Tongue (tissue), 1 donor: ENCODE measurements at regions not wholly inside any gene's neighbourhood (a gene's known extent, or its start where the extent isn't known, plus 50 kb on each side); places are given as distances from the start of the nearest gene placed in this dataset.
"Not testable (repeated sequence)": the region's sequence is repeated elsewhere in the genome, so short reads cannot be mapped to it uniquely, and the experiment has no call there.

Source experiments
- DNase-seq: peaks from one replicate; pipeline ENCODE4 v3.0.0-alpha.2; 2015

DNA sequence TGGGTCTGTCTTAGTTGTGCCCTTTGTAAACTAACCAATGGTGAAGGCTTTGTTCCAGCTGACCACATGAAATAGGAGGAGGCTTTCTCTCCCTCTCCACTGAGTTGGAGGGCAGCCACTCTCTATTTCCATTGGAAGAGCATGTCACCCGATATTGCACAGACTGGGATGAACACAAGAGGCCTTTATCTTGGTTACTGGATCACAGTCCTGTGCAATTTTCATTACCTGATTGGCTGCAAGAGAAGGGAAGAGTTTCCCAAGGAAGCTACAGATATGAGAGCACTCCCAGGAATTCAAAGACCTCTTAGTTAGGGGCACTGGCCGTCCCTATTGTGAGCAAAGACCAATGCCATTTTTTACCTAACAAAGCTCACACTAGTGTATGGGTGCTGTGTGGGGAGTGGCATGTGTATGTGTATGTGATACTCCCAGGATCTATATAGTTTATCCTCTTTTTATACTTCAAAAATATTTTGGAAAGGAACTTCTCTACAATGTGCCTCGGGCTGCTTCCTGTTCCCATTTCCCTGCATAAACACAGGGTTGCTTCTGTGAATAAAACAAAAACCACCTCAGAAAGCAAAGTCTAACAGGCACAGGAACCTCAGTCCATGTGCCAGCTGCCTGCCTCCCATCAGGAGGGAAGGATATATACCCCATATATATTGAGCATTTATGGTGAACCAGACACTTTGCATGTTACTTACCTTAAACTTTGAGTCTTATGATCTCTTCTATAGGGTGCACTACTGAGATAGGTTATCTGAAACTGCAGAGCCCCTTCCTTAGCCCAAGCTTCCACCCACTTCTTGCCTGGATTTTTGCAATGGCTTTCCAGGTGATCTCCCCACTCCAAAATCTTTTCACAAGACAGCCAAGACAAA is 126.5 kb downstream of the RASSF10 start:
- DNase-seq, result peak; percentile 65

DNA sequence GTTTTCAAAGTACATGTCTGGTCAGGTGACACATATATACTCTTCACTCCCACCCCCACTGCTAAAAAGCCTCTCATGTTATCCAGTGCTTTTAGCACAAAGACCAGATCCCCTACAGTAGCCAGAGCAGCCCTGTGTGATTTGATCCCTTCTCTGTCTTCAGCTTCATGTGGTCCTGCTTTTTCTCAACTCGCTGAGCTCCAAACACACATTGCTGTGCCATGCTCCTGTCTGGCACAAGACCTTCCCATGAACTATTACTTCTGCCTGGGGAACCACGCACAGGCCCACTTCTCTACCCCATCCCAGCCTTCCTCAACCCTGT is 127.1 kb downstream of the RASSF10 start:
- no peak for DNase-seq

DNA sequence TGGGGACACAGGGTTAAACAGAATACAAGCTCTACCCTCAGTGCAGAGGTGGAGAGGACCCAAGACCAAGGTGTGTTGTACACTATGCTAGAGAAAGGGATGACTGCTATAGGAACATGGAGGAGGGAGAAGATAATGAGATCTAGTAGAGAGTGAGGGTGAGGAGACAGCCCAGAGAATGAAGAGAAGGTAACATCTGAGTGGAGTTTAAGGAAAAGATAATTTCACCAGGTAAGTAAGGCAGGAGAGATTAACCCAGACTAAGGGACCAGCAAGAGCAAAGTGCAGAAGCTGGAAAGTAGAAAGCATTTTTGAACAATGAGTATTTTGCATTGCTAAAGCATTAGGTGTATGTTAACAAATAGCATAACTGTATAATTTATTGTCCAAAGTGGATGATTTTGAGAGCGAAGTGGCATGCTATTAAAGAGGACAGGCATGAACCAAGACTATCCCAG is 128.8 kb downstream of the RASSF10 start:
- no peak for DNase-seq

DNA sequence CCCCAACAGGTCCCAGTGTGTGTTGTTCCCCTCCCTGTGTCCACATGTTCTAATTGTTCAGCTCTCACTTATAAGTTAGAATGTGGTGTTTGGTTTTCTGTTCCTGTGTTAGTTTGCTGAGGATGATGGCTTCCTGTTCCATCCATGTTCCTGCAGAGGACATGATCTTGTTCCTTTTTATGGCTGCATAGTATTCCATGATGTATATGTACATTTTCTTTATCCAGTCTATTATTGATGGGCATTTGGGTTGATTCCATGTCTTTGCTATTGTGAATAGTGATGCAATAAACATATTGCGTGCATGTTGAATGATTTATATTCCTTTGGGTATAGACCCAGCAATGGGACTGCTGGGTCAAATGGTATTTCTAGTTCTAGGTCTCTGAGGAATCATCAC is 130.0 kb downstream of the RASSF10 start:
- DNase-seq, result not testable (repeated sequence)

DNA sequence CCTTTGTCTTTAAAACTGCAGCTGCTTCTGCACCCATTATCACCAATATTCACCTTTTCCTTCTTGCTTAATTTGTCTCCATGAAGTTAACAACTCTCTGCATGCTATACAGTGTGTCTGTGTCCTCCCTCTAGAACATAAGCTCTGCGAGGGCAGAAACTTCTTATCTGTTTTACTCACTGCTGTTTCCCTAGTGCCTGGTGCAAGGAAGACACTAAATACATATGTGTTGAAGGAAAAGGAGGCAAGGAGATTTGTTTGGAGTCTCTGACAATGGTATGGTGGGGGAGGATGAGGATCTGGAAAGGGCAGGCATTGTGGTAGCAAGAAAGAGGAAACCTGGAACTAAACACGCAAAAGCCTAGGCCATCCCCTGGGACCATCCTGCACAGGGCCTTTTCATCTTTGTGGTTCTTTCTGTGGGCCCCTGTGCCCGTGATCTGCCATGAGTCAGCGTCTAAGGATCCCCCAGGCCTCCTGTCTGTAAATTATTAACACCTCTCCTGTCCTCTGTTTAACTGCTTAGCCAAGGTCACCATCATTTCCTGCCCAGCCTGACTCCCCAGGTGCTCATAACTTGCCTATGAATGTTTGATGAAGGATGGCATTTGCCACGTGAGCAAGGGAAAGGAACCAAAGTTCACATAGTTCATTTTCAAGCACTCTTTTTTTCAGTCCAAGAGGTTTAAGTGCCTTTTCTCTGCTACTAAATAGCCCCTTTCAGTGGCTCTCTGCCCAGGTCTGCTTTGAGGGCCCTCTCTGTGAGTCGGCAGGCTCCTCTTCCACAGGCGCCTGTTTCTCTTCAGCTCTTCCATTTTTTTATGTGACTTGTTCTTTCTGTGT is 131.1 kb downstream of the RASSF10 start:
- DNase-seq, result no peak

DNA sequence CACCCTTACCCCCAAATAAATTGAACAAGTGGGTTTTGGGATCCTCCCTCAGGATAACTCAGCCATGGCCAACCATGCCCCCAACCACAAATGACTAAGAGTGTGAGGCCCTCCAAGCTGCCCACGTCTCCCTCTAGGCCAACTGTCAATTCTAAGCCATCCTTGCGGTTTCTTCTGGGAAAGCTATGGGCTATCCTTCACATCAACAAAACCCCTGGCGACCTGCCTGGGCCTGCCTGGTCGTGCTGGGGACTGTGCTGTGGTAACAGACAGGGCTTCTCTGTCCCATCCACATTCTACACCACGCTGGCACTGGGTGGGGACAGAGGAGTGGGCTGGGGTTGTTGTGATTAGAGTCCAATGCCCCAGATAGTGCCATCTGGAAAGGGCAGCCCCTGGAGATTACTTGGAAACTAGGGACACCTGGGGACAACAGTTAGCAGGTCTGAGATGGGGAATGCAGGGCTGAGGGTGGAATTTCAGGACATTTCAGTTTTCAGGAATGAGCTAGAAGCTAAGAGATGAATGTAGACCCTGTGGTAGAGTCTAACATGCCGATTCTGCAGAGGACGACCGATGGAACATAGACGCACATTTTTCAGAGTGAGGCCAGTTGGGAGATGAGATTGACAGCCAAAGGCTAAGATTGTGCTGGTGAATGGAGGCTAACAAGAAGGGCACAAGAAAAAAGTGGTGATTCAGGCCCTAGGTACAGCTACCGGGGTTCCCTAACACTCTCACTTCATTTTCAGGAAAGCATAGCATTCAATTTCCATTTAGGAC is 131.9 kb downstream of the RASSF10 start:
- DNase-seq, result no peak

DNA sequence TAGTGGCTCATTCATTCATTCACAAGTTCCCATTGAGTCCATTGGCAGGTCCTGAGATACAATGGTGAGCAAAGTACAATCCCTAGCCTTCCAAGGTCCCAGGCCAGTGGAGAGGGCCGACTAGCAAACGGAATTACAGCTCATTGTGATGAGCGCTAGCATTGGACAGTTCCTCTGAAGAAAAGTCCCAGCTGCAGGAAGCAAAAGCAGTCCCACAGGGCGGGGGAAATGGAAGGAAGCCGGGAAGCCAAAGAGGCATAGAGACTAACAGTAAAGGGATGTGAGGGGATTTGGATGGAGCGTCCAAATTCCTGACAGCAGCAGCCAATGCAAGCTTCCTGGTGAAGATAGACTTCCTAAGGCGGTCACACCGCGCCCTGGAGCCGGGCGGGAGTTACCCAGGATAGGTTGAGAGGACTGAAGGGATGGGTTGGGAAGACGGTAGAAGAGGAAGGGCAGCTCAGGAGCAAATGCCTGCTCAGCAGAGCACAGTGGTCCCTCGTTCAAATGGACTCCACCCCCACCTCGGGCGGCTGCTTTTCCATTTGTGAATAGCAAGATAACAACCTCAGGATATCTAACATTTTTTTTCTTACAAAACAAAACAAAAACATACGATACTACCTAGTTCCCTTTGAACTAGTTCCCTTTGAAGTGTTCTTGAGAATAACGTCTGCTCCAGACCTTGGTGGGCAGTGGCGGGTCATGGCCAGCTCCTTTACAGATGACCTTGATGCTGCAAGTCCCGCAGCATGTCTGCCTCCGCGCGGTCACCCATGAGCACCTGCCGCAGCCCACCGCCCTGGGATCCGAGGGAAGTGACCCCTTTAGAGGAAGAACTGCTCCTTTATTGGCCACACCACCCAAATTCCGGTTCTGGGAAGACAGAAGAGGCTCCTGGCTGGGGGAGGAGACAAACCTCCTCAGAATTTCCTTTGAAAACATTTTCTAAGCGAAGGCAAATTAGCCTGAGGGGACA is 132.9 kb downstream of the RASSF10 start:
- DNase-seq, result no peak

DNA sequence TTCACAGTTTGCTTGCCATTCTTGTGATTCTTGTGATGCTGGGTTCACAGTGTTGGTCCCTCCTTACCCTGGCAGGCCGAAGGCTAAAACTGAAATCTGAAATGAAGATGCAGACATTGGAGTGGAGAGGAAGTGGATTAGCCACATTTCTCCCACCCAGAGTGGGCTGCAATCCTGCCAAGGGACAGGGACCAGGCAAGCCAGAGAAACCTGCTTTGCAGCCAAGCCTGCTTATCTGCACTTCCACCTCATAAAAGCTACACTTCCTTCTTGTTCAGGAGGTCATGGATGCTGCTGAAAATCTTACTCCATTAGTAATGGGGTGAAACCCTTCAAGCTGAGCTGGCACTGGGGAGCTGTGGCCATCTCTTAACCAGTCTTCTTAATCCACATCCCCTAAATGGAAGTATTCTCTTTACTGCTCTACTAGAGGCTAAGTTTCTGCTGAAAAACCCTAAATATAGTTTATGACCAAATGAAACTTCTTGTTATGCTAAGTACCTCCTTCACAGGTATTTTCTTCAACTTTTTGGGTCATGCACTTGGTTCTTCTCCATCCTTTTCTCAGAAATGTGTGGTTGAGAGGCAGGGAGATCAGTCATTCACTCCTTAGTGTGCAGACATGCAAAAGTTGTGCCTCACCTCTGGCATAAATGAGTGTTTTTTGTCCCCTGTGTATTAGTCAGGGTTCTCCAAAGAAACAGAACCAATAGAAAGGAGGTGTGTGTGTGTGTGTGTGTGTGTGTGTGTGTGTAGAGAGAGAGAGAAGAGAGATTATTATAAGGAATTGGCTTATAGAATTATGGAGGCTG is 133.9 kb upstream of the BMAL1 start:
- DNase-seq, result no peak

DNA sequence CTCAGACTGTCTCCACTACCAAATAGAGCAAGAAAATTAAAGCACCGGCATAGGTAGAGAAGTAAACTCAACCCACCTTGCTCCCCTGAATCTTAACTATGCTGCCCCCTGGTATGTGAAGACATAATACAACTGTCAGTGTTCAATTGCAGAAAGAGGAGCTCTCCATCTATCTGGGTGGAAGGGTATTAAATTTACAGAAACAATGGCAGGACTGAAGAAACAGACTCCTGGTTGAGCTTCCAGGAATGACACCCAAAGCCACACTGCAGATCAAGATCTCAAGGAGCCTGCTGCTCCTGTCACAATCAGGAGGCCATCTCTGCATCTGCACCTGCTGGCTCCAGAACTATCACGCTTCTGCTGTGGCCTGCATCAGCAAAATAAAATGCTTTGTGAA is 132.1 kb upstream of the BMAL1 start:
- DNase-seq, result no peak

DNA sequence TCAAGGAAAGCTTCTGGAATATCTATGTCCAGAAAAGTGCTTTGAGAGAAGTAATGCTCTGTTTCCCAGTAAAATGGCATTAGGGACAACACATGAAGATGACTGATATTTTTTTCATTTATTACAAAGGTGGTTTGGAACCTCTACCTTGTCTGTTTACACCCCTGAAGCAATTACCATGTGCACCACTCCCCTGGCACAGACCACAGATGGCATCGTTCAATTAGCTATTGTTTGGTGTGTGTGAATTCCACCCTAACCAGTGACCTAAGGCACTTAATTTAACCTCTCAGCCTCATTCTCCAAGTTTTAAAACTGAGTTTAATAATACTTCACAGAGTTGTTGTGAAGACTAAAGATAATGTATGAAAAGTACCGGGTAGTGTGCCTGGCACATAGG is 127.6 kb upstream of the BMAL1 start:
- DNase-seq, result no peak

DNA sequence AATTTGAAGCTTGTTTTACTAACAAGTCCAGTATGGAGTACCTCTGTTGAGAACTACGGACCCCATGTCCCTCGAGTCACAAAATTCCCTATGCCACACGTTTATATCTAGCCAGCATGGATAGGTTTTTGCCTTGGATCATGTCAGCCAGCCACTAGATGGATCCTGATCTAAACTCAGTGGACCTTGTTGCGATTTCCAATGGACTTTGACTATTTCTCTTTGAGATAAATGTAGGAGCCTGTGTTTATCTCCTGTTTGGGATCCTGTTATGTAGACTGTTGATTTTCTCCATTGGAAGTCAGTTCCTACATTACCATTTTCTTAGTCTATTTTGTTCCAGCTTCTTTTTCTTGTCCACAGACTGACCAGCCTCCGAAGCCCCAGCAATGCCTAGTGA is 127.1 kb upstream of the BMAL1 start:
- no peak for DNase-seq

DNA sequence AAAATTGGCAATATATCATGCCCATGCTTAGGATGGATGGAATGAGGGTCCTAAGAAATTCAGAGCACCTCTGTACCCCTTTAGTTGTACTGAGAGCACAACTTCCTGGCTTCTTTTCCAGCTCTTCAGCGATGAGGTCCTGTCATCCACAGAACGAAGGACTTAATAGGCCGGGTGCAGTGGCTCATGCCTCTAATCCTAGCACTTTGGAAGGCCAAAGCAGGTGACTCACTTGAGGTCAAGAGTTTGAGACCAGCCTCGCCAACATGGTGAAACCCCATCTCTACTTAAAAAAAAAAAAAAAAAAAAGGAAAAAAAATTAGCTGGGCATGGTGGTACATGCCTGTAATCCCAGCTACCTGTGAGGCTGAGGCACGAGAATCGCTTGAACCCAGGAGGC is 125.3 kb upstream of the BMAL1 start:
- no peak for DNase-seq

DNA sequence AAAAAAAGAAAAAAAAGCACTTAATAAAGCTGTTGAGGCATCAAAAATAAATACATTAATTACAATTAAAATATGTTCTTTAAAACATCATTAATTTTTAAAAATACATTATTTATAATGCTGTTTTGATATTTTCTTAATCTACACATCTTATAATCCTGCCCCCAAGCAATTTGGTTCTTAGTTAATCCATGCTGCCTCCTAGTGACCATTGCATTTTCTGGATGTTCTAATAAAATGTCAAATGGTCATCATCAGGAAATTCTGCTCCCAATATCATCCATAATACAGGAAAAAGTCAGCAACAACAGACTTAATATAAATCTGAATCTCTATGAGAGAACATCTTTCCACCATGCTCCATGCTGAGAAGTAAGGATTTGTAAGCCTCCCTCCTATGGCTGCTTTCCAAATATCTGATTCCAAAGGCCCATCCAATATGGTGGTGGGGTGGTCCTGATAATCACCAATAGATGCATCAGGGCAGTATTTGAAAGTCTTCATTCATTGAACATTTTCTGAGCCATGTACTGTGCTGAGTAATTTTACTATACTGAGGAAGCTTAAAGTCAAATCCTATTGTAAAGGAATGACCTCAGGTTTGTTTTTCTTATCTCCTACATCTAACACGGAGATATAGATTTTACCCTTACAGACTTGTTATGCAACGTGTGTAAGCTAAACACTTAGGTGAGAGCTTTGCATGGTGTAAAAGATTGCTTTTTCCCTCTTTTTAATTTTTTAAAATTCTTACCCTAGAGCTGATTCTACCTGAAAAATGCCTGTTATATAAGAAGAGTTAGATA is 124.7 kb upstream of the BMAL1 start:
- no peak for DNase-seq

DNA sequence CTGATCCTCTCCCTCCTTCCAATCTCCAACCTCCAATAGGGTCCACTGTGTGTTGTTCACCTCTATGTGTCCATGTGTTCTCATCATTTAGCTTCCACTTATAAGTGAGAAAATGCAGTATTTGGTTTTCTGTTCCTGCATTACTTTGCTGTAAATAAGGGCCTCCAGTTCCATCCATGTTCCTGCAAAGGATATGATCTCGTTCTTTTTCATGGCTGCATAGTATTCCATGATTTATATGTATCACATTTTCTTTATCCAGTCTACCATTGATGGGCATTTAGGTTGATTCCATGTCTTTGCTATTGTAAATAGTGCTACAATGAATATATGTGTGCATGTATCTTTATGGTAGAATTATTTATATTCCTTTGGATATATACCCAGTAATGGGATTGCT is 123.2 kb upstream of the BMAL1 start:
- not testable (repeated sequence) for DNase-seq

DNA sequence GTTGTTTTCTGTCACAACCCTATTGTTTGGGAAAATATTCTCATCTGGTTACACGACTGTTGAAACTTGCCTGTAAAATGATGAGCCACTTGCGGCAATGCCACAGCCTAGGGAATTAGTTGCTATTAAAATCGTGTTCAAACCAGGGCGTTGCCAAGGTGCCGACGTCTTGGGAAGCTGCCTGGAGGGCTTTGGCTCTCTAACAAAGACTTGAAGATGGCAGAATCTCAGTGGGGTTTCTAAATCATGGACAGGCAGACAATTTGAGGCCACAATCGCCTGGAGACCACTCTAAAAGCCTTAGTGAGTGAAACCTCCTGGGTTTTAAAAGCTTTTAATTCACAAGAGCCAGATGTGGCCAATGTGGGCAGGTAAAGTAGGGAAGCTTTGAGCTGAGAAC is 117.2 kb upstream of the BMAL1 start:
- peak; percentile 54 for DNase-seq

DNA sequence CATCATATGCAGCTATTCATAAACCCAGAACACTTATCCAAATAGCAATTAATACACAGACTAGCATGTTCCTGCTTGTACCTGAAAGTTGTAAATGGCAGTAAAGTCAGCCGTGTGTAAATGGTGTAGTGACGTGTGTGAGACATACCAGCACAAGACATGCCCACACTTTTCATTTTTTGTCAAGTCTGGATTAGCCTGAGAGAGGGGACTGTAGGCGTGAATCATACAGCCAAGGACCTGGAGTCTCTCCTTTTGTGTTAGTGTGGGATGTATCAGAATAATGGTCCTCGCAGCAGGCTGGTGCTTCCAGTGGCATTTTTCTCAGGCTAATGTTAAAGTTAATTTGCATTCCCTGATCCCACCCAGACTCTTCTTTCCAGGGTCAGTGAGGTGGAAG is 116.8 kb upstream of the BMAL1 start:
- DNase-seq, result peak; percentile 54

DNA sequence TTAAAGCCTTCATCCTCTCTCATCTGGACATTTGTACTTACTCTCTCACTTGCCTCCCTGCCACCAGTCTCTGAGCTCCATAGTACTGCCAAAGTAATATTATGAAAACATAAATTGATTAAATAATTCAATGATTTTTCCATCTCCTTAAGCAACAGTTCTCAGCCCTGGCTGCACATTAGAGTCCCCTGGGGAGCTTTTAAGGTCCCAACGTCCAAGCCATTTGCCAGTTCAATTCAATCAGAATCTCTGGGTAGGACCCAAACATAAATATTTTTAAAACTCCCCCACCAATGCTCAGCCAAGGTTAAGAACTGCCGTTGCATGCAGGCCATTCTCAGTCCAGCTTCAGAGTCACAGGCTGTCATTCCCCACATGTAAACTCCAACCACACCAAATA is 114.4 kb upstream of the BMAL1 start:
- DNase-seq, result no peak

DNA sequence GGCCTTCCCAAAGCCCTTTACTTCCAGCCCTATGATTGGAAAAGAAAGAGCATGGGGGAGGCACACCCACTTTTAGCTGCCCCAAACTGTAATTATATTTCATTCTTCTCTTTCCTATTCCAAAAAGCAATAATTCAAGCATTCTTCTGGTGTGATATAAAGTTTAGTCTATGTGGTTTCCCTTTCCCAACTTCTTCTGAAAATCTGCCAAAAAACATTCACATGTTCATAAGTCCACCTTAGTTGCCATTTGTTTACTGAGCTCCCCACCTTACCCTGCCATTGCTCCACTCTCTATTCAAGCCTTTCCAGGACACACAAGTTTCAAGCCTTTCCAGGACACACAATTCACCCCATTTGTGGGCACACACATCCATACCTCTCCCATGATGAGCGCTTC is 111.6 kb upstream of the BMAL1 start:
- DNase-seq, result no peak

DNA sequence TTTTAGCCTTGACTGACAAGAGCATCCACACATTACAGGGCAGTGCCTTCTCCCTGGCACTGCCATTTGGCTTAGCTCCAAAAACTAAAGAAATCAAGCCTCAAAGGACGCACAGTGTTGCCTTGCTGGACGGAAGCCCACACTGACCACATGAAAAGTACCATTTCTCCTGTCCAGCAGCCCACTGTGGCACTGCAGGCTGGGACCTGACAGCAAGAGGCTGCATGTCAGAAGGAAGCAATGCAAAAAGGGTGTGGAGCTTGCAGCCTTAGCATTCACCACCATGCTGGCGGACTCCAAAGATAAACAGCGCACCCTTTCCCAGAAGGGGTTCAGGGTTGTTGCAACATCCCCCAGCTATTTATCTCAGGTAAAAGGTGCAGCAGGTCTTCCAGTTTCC is 109.3 kb upstream of the BMAL1 start:
- peak; percentile 41 for DNase-seq

DNA sequence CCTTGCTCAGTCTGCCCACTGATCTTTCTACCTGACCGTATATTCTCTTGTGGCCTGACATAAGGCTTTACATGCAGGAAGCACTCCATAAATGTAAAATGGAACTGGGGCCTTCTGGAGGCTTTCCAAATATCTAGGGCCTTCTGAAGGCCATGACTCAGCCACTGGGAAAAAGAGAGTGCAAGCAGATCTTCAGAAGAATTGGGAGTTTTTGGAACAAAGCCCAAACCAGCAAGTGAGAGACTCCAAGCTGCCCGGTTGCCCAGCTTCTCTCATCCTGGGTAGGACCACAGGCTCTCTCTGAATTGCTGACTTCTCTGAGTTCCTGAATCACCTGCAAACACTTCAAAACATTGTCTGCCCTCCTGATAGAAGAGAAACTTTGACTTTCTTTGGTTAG is 107.9 kb upstream of the BMAL1 start:
- no peak for DNase-seq
